Activated CD4-positive, alpha-beta memory T cell treated with anti-CD3 and anti-CD28 coated beads, Interleukin-2, amount 10 ng/mL, durations not matched to agents 7 days and 5 days (primary cell): ENCODE measurements at regions not wholly inside any gene's neighbourhood (a gene's known extent, or its start where the extent isn't known, plus 50 kb on each side); places are given as distances from the start of the nearest gene placed in this dataset.

Source experiments
- CTCF ChIA-PET: fragments of 350-600 bp; sonication (Branson Sonifier 250); formaldehyde crosslinking; loops from one replicate; lab custom pipeline; 2021; ENCODE audit warnings: antibody characterized with exemption, inconsistent platforms; lab: Charles Lee
- POLR2A ChIA-PET: fragments of 350-600 bp; sonication (Branson Sonifier 250); formaldehyde crosslinking; loops from one replicate; lab custom pipeline; 2021; ENCODE audit warnings: antibody characterized with exemption; lab: Charles Lee
- DNase-seq: peaks from one replicate; pipeline ENCODE4 v3.0.0-alpha.2; 2020
- H3K27ac Mint-ChIP-seq: one replicate; pipeline ENCODE4 v1.8.0; 2021; ENCODE audit warnings: mild to moderate bottlenecking, mixed read lengths
- H3K27me3 Mint-ChIP-seq: one replicate; pipeline ENCODE4 v1.8.0; 2021; ENCODE audit warnings: mixed read lengths
- H3K36me3 Mint-ChIP-seq: one replicate; pipeline ENCODE4 v1.8.0; 2021; ENCODE audit warnings: low read depth, mixed read lengths
- H3K4me1 Mint-ChIP-seq: one replicate; pipeline ENCODE4 v1.8.0; 2021; ENCODE audit warnings: mixed read lengths
- H3K4me3 Mint-ChIP-seq: one replicate; pipeline ENCODE4 v1.8.0; 2021; ENCODE audit warnings: mild to moderate bottlenecking, mixed read lengths
- H3K9me3 Mint-ChIP-seq: one replicate; pipeline ENCODE4 v1.8.0; 2021; ENCODE audit warnings: mixed read lengths

- CTCF ChIA-PET = interaction anchor here (1.3 to 1.6 kb wide), 3 partner anchors 14 to 386 kb away, joined by 3 to 4 read pairs (median 4); no protein-coding TSS in a partner anchor
- no peak overlapping the region for H3K4me3 Mint-ChIP-seq
- H3K27ac Mint-ChIP-seq = no peak overlapping the region
- H3K27me3 Mint-ChIP-seq = no peaks in the 10 kb centered on the region
- no peak for DNase-seq
- no peaks in the 10 kb centered on the region for H3K9me3 Mint-ChIP-seq
- H3K36me3 Mint-ChIP-seq = no peaks in the 10 kb centered on the region
- H3K4me1 Mint-ChIP-seq = no peaks in the 10 kb centered on the region
- POLR2A ChIA-PET = no interaction called here
Observed at GRCh38 chr4:181529537-181529936, 713.7 kb upstream of the TENM3 start.

GRCh38 chr4:181536196-181536746 is 706.9 kb upstream of the TENM3 start:
- ChIA-PET CTCF (no interaction called here), POLR2A (no interaction called here)
- Mint-ChIP-seq H3K36me3 (no peaks in the 10 kb centered on the region), H3K27ac (no peak overlapping the region), H3K4me3 (no peak overlapping the region), H3K9me3 (peaks cover 10% of the 10 kb centered on the region), H3K27me3 (no peaks in the 10 kb centered on the region), H3K4me1 (no peaks in the 10 kb centered on the region)
- DNase-seq = no peak

GRCh38 chr4:181536811-181537434 is 706.3 kb upstream of the TENM3 start:
- no peak for DNase-seq
- H3K4me3 Mint-ChIP-seq = no peak overlapping the region
- H3K27me3 Mint-ChIP-seq = no peaks in the 10 kb centered on the region
- H3K27ac Mint-ChIP-seq = no peak overlapping the region
- H3K36me3 Mint-ChIP-seq = no peaks in the 10 kb centered on the region
- peaks cover 10% of the 10 kb centered on the region for H3K9me3 Mint-ChIP-seq
- ChIA-PET POLR2A (no interaction called here), CTCF (no interaction called here)
- no peaks in the 10 kb centered on the region for H3K4me1 Mint-ChIP-seq

- Mint-ChIP-seq H3K36me3 (no peaks in the 10 kb centered on the region), H3K4me1 (no peaks in the 10 kb centered on the region), H3K27me3 (no peaks in the 10 kb centered on the region), H3K9me3 (peaks cover 10% of the 10 kb centered on the region), H3K27ac (no peak overlapping the region), H3K4me3 (no peak overlapping the region)
- no peak for DNase-seq
- POLR2A ChIA-PET = no interaction called here
- CTCF ChIA-PET = no interaction called here
Observed at GRCh38 chr4:181538431-181538830, 704.8 kb upstream of the TENM3 start.

GRCh38 chr4:181541396-181541795 is 701.8 kb upstream of the TENM3 start:
- H3K36me3 Mint-ChIP-seq = no peaks in the 10 kb centered on the region
- ChIA-PET POLR2A (no interaction called here), CTCF (no interaction called here)
- no peak overlapping the region for H3K4me3 Mint-ChIP-seq
- H3K4me1 Mint-ChIP-seq = no peaks in the 10 kb centered on the region
- H3K9me3 Mint-ChIP-seq = peaks cover 4% of the 10 kb centered on the region
- no peaks in the 10 kb centered on the region for H3K27me3 Mint-ChIP-seq
- no peak for DNase-seq
- no peak overlapping the region for H3K27ac Mint-ChIP-seq

- CTCF ChIA-PET = no interaction called here
- POLR2A ChIA-PET = no interaction called here
- Mint-ChIP-seq H3K9me3 (peaks cover 3% of the 10 kb centered on the region), H3K27me3 (no peaks in the 10 kb centered on the region), H3K27ac (no peak overlapping the region), H3K4me3 (no peak overlapping the region), H3K4me1 (no peaks in the 10 kb centered on the region), H3K36me3 (no peaks in the 10 kb centered on the region)
- DNase-seq = no peak
Observed at GRCh38 chr4:181548873-181549575, 694.2 kb upstream of the TENM3 start.

GRCh38 chr4:181549576-181550188 is 693.5 kb upstream of the TENM3 start:
- Mint-ChIP-seq H3K36me3 (no peaks in the 10 kb centered on the region), H3K4me3 (no peak overlapping the region), H3K9me3 (peaks cover 3% of the 10 kb centered on the region), H3K4me1 (no peaks in the 10 kb centered on the region), H3K27me3 (no peaks in the 10 kb centered on the region), H3K27ac (no peak overlapping the region)
- ChIA-PET CTCF (no interaction called here), POLR2A (no interaction called here)
- no peak for DNase-seq

- Mint-ChIP-seq H3K36me3 (no peaks in the 10 kb centered on the region), H3K27me3 (no peaks in the 10 kb centered on the region), H3K4me1 (no peaks in the 10 kb centered on the region), H3K9me3 (peaks cover 3% of the 10 kb centered on the region), H3K4me3 (no peak overlapping the region), H3K27ac (no peak overlapping the region)
- ChIA-PET POLR2A (no interaction called here), CTCF (no interaction called here)
- no peak for DNase-seq
Observed at GRCh38 chr4:181550381-181550780, 692.8 kb upstream of the TENM3 start.

GRCh38 chr4:181559637-181560036 is 683.6 kb upstream of the TENM3 start:
- Mint-ChIP-seq H3K4me3 (no peak overlapping the region), H3K36me3 (no peaks in the 10 kb centered on the region), H3K4me1 (no peaks in the 10 kb centered on the region), H3K9me3 (no peaks in the 10 kb centered on the region), H3K27ac (no peak overlapping the region), H3K27me3 (no peaks in the 10 kb centered on the region)
- POLR2A ChIA-PET = no interaction called here
- DNase-seq = no peak
- CTCF ChIA-PET = no interaction called here

GRCh38 chr4:181562399-181562798 is 680.8 kb upstream of the TENM3 start:
- no peaks in the 10 kb centered on the region for H3K9me3 Mint-ChIP-seq
- H3K27me3 Mint-ChIP-seq = no peaks in the 10 kb centered on the region
- DNase-seq = no peak
- ChIA-PET POLR2A (no interaction called here), CTCF (no interaction called here)
- no peak overlapping the region for H3K4me3 Mint-ChIP-seq
- H3K27ac Mint-ChIP-seq = no peak overlapping the region
- no peaks in the 10 kb centered on the region for H3K36me3 Mint-ChIP-seq
- no peaks in the 10 kb centered on the region for H3K4me1 Mint-ChIP-seq

- POLR2A ChIA-PET = no interaction called here
- Mint-ChIP-seq H3K36me3 (no peaks in the 10 kb centered on the region), H3K27me3 (no peaks in the 10 kb centered on the region), H3K4me1 (no peaks in the 10 kb centered on the region), H3K27ac (no peak overlapping the region), H3K9me3 (no peaks in the 10 kb centered on the region), H3K4me3 (no peak overlapping the region)
- CTCF ChIA-PET = no interaction called here
- DNase-seq = no peak
Observed at GRCh38 chr4:181564625-181565024, 678.6 kb upstream of the TENM3 start.

- ChIA-PET POLR2A (no interaction called here), CTCF (interaction anchor here (0.6 kb wide), 1 partner anchor 1355 kb away, joined by 3 read pairs; no protein-coding TSS in a partner anchor)
- no peak overlapping the region for H3K4me3 Mint-ChIP-seq
- no peaks in the 10 kb centered on the region for H3K36me3 Mint-ChIP-seq
- DNase-seq = no peak
- H3K27me3 Mint-ChIP-seq = no peaks in the 10 kb centered on the region
- H3K9me3 Mint-ChIP-seq = peaks cover 2% of the 10 kb centered on the region
- H3K4me1 Mint-ChIP-seq = no peaks in the 10 kb centered on the region
- no peak overlapping the region for H3K27ac Mint-ChIP-seq
Observed at GRCh38 chr4:181566490-181566889, 676.7 kb upstream of the TENM3 start.

GRCh38 chr4:181569553-181569952 is 673.6 kb upstream of the TENM3 start:
- POLR2A ChIA-PET = no interaction called here
- CTCF ChIA-PET = no interaction called here
- no peaks in the 10 kb centered on the region for H3K4me1 Mint-ChIP-seq
- H3K27me3 Mint-ChIP-seq = no peaks in the 10 kb centered on the region
- no peak overlapping the region for H3K27ac Mint-ChIP-seq
- H3K9me3 Mint-ChIP-seq = peaks cover 2% of the 10 kb centered on the region
- DNase-seq = no peak
- no peaks in the 10 kb centered on the region for H3K36me3 Mint-ChIP-seq
- no peak overlapping the region for H3K4me3 Mint-ChIP-seq
